OCI-LY1 (cell line): ENCODE measurements at regions not wholly inside any gene's neighbourhood (a gene's known extent, or its start where the extent isn't known, plus 50 kb on each side); places are given as distances from the start of the nearest gene placed in this dataset.
"Not testable (repeated sequence)": the region's sequence is repeated elsewhere in the genome, so short reads cannot be mapped to it uniquely, and the experiment has no call there.

Experiments
- H2AFZ ChIP-seq: fragments of 200-600 bp; sonication (generic), shearing (Covaris generic); 2 replicates; pipeline ENCODE4 v1.6.0; 2014; ENCODE audit warnings: antibody characterized with exemption, mild to moderate bottlenecking, low read length
- H3F3A ChIP-seq: fragments of 200-600 bp; sonication (generic), shearing (Covaris generic); 2 replicates; pipeline ENCODE4 v1.6.0; 2014; ENCODE audit warnings: mild to moderate bottlenecking, antibody characterized with exemption, low read length, moderate library complexity; ENCODE audit not compliant: insufficient read depth
- H3K27ac ChIP-seq: fragments of 200-600 bp; sonication (generic); 2 replicates; pipeline ENCODE4 v1.5.1; 2014; ENCODE audit warnings: low read length, mixed run types, mild to moderate bottlenecking, low read depth; ENCODE audit not compliant: poor library complexity, severe bottlenecking
- H3K27me3 ChIP-seq: fragments of 200-600 bp; sonication (generic); 2 replicates; pipeline ENCODE4 v1.6.0; 2014; ENCODE audit warnings: antibody characterized with exemption, mild to moderate bottlenecking, low read length, moderate library complexity; ENCODE audit not compliant: insufficient read depth
- H3K36me3 ChIP-seq: fragments of 200-600 bp; sonication (generic); 2 replicates; pipeline ENCODE4 v1.6.1; 2014; ENCODE audit warnings: mild to moderate bottlenecking, antibody characterized with exemption, low read length, moderate library complexity, mixed read lengths; ENCODE audit not compliant: insufficient read depth
- H3K4me1 ChIP-seq: fragments of 200-600 bp; sonication (generic); 2 replicates; pipeline ENCODE4 v1.5.1; 2014; ENCODE audit warnings: mild to moderate bottlenecking, low read length, moderate library complexity; ENCODE audit not compliant: insufficient read depth, severe bottlenecking
- H3K4me2 ChIP-seq: fragments of 200-600 bp; sonication (generic), shearing (Covaris generic); 2 replicates; pipeline ENCODE4 v1.6.1; 2014; ENCODE audit warnings: low read length
- H3K4me3 ChIP-seq: fragments of 200-600 bp; sonication (generic); 2 replicates; pipeline ENCODE4 v1.5.1; 2014; ENCODE audit warnings: low read length, low read depth, mild to moderate bottlenecking, mixed read lengths; ENCODE audit not compliant: poor library complexity, severe bottlenecking
- H3K79me2 ChIP-seq: fragments of 200-600 bp; shearing (Covaris generic); 2 replicates; pipeline ENCODE4 v1.6.1; 2016; ENCODE audit warnings: mixed run types, low read length, mixed read lengths; ENCODE audit not compliant: insufficient read depth
- H3K9ac ChIP-seq: fragments of 200-600 bp; sonication (generic), shearing (Covaris generic); 2 replicates; pipeline ENCODE4 v1.6.1; 2014; ENCODE audit warnings: mild to moderate bottlenecking, low read length, mixed read lengths
- H3K9me2 ChIP-seq: fragments of 200-600 bp; sonication (generic), shearing (Covaris generic); 2 replicates; pipeline ENCODE4 v1.6.1; 2014; ENCODE audit warnings: low read depth, mild to moderate bottlenecking, low read length, mixed read lengths
- H3K9me3 ChIP-seq: fragments of 200-600 bp; shearing (Covaris generic); 2 replicates; pipeline ENCODE4 v1.6.1; 2014; ENCODE audit warnings: low read length, mixed read lengths
- H4K20me1 ChIP-seq: fragments of 200-600 bp; sonication (generic), shearing (Covaris generic); 2 replicates; pipeline ENCODE4 v1.6.0; 2016; ENCODE audit warnings: mild to moderate bottlenecking, low read length; ENCODE audit not compliant: insufficient read depth
- CTCF ChIP-seq: fragments of 200-600 bp; sonication (generic), shearing (Covaris generic); IDR thresholded peaks from 2 replicates; pipeline ENCODE4 v1.5.1; 2017; ENCODE audit warnings: mild to moderate bottlenecking, antibody characterized with exemption, low read length, moderate library complexity, mixed read lengths
- EZH2 ChIP-seq: fragments of 200-600 bp; sonication (generic), shearing (Covaris generic); IDR thresholded peaks from 2 replicates; pipeline ENCODE4 v1.8.0; 2017; ENCODE audit warnings: borderline replicate concordance, mixed run types, mild to moderate bottlenecking, antibody characterized with exemption, low read length, moderate library complexity, mixed read lengths

DNA sequence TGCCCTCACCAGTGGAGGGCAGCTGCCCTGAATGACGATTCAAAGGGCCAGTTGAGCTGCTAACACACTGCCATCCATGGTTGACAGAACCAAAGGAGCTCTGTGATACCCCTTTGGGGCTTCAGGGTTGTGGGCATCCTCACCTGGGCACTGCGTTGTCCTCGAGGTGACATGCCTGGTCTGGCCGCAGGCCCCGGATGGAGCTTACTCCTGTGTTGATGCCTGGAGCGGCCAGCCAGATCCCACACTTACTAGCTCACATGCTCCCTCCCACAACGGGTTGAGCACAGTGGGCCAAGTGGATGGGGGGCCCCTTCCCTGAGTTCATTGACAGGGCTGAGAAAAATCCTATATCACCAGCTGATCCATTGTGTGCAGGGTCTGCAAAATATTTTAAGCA is 898.9 kb downstream of the TAF11L14 start:
- no peak overlapping the region for H3K4me2 ChIP-seq
- no peaks in the 10 kb centered on the region for H3F3A ChIP-seq
- H3K9ac ChIP-seq = no peak overlapping the region
- H3K27me3 ChIP-seq = no peaks in the 10 kb centered on the region
- H3K9me2 ChIP-seq = no peaks in the 10 kb centered on the region
- H3K4me1 ChIP-seq = no peaks in the 10 kb centered on the region
- TF ChIP-seq CTCF (no peak), EZH2 (no peak)
- no peaks in the 10 kb centered on the region for H4K20me1 ChIP-seq
- no peak overlapping the region for H3K27ac ChIP-seq
- H3K36me3 ChIP-seq = no peaks in the 10 kb centered on the region
- H3K4me3 ChIP-seq = no peak overlapping the region
- H3K79me2 ChIP-seq = no peaks in the 10 kb centered on the region
- H2AFZ ChIP-seq = no peak overlapping the region
- no peaks in the 10 kb centered on the region for H3K9me3 ChIP-seq

DNA sequence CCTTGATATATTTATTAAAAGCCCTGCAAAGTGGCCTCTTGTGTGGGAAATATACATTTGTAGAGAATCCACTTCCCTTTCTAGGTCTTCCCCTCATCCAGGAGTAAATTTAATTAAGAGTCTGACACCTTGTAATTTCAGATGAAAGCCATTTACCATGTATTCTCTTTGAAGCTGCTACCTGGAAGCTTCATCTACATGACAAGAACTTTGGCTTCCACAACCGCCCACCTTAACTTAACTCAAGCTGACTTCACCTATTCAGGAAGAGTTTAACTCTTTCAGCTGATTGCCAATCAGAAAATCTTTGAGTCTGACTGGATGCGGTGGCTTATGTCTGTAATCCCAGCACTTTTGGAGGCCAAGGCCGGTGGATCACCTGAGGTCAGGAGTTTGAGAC is 899.9 kb downstream of the TAF11L14 start:
- Histone ChIP-seq H3K4me1 (no peaks in the 10 kb centered on the region), H3K9me2 (no peaks in the 10 kb centered on the region), H3K36me3 (no peaks in the 10 kb centered on the region), H2AFZ (no peak overlapping the region), H4K20me1 (no peaks in the 10 kb centered on the region), H3K27me3 (no peaks in the 10 kb centered on the region), H3K9ac (no peak overlapping the region), H3K79me2 (no peaks in the 10 kb centered on the region), H3F3A (no peaks in the 10 kb centered on the region), H3K4me3 (no peak overlapping the region), H3K4me2 (no peak overlapping the region), H3K27ac (no peak overlapping the region), H3K9me3 (no peaks in the 10 kb centered on the region)
- TF ChIP-seq EZH2 (no peak), CTCF (no peak)

- H3K4me1 ChIP-seq, H3K27me3 ChIP-seq, H3K4me3 ChIP-seq, H3K9me2 ChIP-seq, H3K9ac ChIP-seq, H3K4me2 ChIP-seq, H3K36me3 ChIP-seq, H4K20me1 ChIP-seq, H2AFZ ChIP-seq, H3K9me3 ChIP-seq, H3K27ac ChIP-seq, H3K79me2 ChIP-seq, H3F3A ChIP-seq: not testable (repeated sequence)
Measured at GRCh38 chr5:18535753-18536152, 901.5 kb downstream of the TAF11L14 start.

- Histone ChIP-seq H3K9ac (no peak overlapping the region), H3K4me3 (no peak overlapping the region), H3K79me2 (no peaks in the 10 kb centered on the region), H3K4me1 (no peaks in the 10 kb centered on the region), H3K4me2 (no peak overlapping the region), H3F3A (no peaks in the 10 kb centered on the region), H2AFZ (no peak overlapping the region), H3K27me3 (no peaks in the 10 kb centered on the region), H3K27ac (no peak overlapping the region), H4K20me1 (no peaks in the 10 kb centered on the region), H3K9me2 (no peaks in the 10 kb centered on the region), H3K36me3 (no peaks in the 10 kb centered on the region), H3K9me3 (no peaks in the 10 kb centered on the region)
- no peak for TF ChIP-seq CTCF
- no peak for TF ChIP-seq EZH2
Measured at GRCh38 chr5:18544421-18544820, 910.2 kb downstream of the TAF11L14 start.
